Left kidney (tissue), 1 donor: ENCODE measurements at regions not wholly inside any gene's neighbourhood (a gene's known extent, or its start where the extent isn't known, plus 50 kb on each side); places are given as distances from the start of the nearest gene placed in this dataset.
"Not testable (repeated sequence)": the region's sequence is repeated elsewhere in the genome, so short reads cannot be mapped to it uniquely, and the experiment has no call there.

Experiments
- DNase-seq: peaks from one replicate; pipeline ENCODE4 v3.0.0-alpha.2; 2013

GRCh38 chr17:20387549-20387948 lies 79.8 kb downstream of the LGALS9B start:
- DNase-seq, result not testable (repeated sequence)

DNA sequence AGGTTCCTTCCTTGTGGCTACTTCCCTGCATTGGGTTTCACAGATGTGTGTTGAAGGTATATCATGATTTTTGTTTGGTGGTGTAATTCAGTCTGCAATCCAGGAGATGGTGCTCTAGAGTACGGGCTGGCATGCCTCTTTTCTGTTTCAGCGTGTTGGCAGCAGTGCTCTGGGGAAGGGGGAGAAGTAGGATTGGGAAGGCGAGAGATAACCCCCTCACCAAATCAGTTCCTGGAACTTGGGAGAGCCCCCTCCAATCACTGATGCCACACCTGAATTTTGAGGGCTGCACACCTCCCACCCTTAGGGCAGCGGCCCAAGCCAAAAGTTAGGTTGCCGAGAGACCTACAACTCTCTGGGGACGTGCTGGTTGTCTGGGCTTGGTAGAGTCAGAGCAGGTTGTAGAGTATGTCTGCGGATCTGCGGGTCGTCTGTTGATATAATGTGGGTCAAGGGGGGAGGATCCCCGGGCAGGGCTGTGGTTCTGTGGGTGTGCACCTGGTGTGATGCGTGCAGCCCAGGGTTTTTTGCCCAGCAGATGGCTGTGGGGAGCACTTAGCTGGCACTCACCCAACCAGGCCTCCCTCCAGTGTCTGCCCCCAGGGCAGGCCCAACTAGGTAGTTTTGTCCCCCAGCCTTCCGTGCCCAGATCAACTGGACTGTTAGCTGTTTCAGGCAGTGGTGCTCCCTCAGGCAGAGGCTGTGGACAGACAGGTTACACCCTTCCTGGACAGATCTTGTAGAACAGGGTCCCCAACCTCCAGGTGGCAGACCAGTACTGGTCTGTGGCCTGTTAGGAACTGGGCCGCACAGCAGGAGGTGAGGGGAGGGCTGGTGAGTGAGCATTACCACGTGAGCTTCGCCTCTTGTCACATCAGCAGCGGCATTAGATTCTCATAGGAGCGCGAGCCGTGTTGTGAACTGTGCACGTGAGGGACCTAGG lies 85.7 kb downstream of the LGALS9B start:
- peak; percentile 7 for DNase-seq

DNA sequence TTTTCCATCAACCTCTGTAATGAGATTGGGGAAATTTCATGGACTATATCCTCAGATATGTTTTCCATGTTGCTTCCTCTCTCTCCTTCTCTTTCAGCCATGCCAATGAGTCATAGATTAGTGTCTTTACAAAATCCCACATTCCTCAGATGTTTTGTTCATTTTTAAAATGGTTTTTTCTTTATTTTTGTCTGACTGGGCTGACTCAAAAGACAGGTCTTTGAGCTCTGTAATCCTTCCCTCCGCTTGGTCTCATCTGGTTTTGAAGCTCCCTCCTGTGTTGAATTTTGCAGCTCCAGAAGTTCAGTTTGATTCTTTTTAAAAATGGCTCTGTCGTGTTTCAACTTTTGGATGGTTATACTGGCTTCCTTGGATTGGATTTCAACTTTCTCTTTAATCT lies 86.7 kb downstream of the LGALS9B start:
- DNase-seq, result not testable (repeated sequence)

- not testable (repeated sequence) for DNase-seq
These were observed 88.1 kb downstream of the LGALS9B start for GRCh38 chr17:20379251-20379650.

DNA sequence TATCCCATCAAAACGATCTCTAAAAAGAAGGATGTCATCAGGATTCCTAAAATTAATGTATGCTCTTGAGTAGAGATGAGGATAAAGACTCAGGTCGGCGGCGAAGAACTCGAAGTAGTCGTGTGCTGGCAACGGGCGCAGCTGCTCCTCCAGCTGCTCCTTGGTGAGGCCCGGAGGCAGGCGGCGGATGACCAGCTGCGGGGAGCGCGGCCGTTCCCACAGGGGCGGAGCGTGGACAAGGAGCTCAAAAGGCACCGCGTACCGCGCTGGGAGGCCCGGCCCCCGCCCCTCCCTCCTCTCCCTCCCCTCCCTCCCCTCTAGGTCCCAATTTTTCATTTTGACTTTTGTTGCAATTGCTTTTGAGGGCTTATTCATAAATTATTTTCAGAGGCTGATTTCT lies 90.7 kb downstream of the LGALS9B start:
- not testable (repeated sequence) for DNase-seq

GRCh38 chr17:20375745-20376144 lies 91.6 kb downstream of the LGALS9B start:
- not testable (repeated sequence) for DNase-seq
